ENCODE measurements at regions not wholly inside any gene's neighbourhood (a gene's known extent, or its start where the extent isn't known, plus 50 kb on each side); places are given as distances from the start of the nearest gene placed in this dataset.
"Not testable (repeated sequence)": the region's sequence is repeated elsewhere in the genome, so short reads cannot be mapped to it uniquely, and the experiment has no call there.

DNA sequence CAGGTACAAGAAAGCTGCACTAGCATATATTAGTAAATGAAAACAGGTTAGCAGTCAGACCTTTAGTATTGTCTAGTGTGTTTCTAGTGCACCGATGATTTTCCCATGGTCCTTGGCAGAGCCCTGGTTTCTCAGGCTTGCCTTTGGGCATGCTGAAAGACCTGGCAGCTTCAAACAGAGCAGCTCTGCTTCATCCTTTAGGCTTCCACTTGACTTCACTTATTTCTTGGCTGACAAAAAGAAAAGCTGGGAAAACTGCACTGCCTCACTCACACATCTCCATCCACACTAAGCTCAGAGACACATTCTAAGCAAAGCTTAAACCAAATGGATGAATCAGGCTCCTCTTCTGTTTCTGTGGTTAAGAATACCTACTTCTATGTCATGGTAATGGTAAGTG is 374.8 kb upstream of the PDZRN3 start:
- WGBS, 2 donors = 95 to 100% methylated on average over 1 of the region's 1 CpG
- Histone ChIP-seq H3K4me3 (no peak overlapping the region), H3K27ac (no peak overlapping the region), H3K27me3 (no peaks in the 10 kb centered on the region), H3K9me3 (no peaks in the 10 kb centered on the region), H3K36me3 (no peaks in the 10 kb centered on the region), H3K4me1 (peaks cover 0 to 4% (median 0%) of the 10 kb centered on the region in 4 donors)
- DNase-seq (ENCODE audit: low spot score in 2 of 2) = no peak
- TF ChIP-seq CTCF (IDR thresholded peaks at IDR 0.05) = no peak
- no peak for TF ChIP-seq EP300 (IDR thresholded peaks at IDR 0.05)
- no peak for TF ChIP-seq POLR2A (IDR thresholded peaks at IDR 0.05)

DNA sequence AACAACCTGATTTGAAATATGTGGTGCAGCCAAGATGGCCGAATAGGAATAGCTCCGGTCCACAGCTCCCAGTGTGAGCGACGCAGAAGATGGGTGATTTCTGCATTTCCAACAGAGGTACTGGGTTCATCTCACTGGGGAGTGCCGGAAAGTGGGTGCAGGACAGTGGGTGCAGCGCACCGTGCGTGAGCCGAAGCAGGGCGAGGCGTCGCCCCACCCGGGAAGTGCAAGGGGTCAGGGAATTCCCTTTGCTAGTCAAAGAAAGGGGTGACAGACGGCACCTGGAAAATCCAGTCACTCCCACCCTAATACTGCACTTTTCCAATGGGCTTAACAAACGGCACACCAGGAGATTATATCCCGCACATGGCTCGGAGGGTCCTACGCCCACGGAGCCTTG is 365.9 kb upstream of the PDZRN3 start:
- H3K4me3 ChIP-seq; H3K4me1 ChIP-seq; H3K27ac ChIP-seq; H3K27me3 ChIP-seq; H3K36me3 ChIP-seq; DNase-seq (ENCODE audit: low spot score in 2 of 2): not testable (repeated sequence)
- WGBS, 2 donors = 97 to 98% methylated on average over 19 of the region's 19 CpGs
- peaks cover 0 to 12% (median 0%) of the 10 kb centered on the region in 4 donors for H3K9me3 ChIP-seq

DNA sequence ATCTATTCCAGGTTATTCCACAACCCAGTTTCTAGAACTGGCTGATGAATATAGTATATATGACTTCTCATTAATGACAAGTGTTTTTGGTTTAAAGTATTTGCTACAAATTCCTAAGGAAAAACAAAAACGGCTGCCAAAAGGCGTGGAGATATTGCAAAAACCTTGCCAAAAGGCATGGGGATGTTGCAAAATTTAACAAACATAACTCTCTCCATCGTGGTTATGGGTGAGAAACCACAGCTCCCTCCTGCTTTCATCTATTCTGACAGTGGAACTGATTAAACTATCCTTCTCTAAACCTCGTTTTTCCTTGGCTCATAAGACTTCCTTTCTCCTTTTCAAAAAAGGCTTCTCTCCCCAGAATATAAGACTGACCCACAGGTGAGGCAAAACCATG is 342.0 kb upstream of the PDZRN3 start:
- H3K4me1 ChIP-seq = peaks cover 0 to 5% (median 0%) of the 10 kb centered on the region in 4 donors
- H3K27ac ChIP-seq = no peak overlapping the region
- WGBS, 2 donors = 42 to 54% methylated on average over 4 of the region's 4 CpGs
- no peak overlapping the region for H3K4me3 ChIP-seq
- H3K9me3 ChIP-seq = no peaks in the 10 kb centered on the region
- H3K27me3 ChIP-seq = no peaks in the 10 kb centered on the region
- DNase-seq (ENCODE audit: low spot score in 2 of 2) = no peak
- TF ChIP-seq CTCF (IDR thresholded peaks at IDR 0.05) (no peak), POLR2A (IDR thresholded peaks at IDR 0.05) (no peak), EP300 (IDR thresholded peaks at IDR 0.05) (no peak)
- H3K36me3 ChIP-seq = no peaks in the 10 kb centered on the region

GRCh38 chr3:73964818-73965217 is 340.1 kb upstream of the PDZRN3 start:
- DNase-seq (ENCODE audit: low spot score in 2 of 2) = no peak
- no peaks in the 10 kb centered on the region for H3K27me3 ChIP-seq
- H3K9me3 ChIP-seq = no peaks in the 10 kb centered on the region
- H3K36me3 ChIP-seq = no peaks in the 10 kb centered on the region
- WGBS, 2 donors = 94 to 100% methylated on average over 1 of the region's 1 CpG
- no peak overlapping the region for H3K4me3 ChIP-seq
- peaks cover 0 to 5% (median 0%) of the 10 kb centered on the region in 4 donors for H3K4me1 ChIP-seq
- no peak for TF ChIP-seq EP300 (IDR thresholded peaks at IDR 0.05)
- no peak for TF ChIP-seq POLR2A (IDR thresholded peaks at IDR 0.05)
- no peak for TF ChIP-seq CTCF (IDR thresholded peaks at IDR 0.05)
- no peak overlapping the region for H3K27ac ChIP-seq

- no peaks in the 10 kb centered on the region for H3K27me3 ChIP-seq
- DNase-seq (ENCODE audit: low spot score in 2 of 2) = no peak
- no peaks in the 10 kb centered on the region for H3K4me1 ChIP-seq
- no peak overlapping the region for H3K27ac ChIP-seq
- WGBS, 2 donors = 48 to 57% methylated on average over 2 of the region's 2 CpGs
- no peaks in the 10 kb centered on the region for H3K36me3 ChIP-seq
- H3K9me3 ChIP-seq = no peaks in the 10 kb centered on the region
- no peak overlapping the region for H3K4me3 ChIP-seq
- TF ChIP-seq EP300 (IDR thresholded peaks at IDR 0.05) = no peak
- TF ChIP-seq CTCF (IDR thresholded peaks at IDR 0.05) = no peak
- TF ChIP-seq POLR2A (IDR thresholded peaks at IDR 0.05) = no peak
These were observed 330.8 kb upstream of the PDZRN3 start for GRCh38 chr3:73955494-73956070.

- Histone ChIP-seq H3K4me3 (no peak overlapping the region), H3K9me3 (no peaks in the 10 kb centered on the region), H3K36me3 (no peaks in the 10 kb centered on the region), H3K4me1 (no peaks in the 10 kb centered on the region), H3K27me3 (no peaks in the 10 kb centered on the region), H3K27ac (no peak overlapping the region)
- no peak for DNase-seq (ENCODE audit: low spot score in 2 of 2)
- 45 to 55% methylated on average over 1 of the region's 1 CpG for WGBS, 2 donors
- TF ChIP-seq POLR2A (IDR thresholded peaks at IDR 0.05) (no peak), EP300 (IDR thresholded peaks at IDR 0.05) (no peak), CTCF (IDR thresholded peaks at IDR 0.05) (no peak)
These were observed 329.8 kb upstream of the PDZRN3 start for GRCh38 chr3:73954506-73954905.

All from tibial nerve (tissue), 4 donors.